GM12875 (cell line): ENCODE measurements at regions not wholly inside any gene's neighbourhood (a gene's known extent, or its start where the extent isn't known, plus 50 kb on each side); places are given as distances from the start of the nearest gene placed in this dataset.

ENCODE experiments used
- H3K4me3 ChIP-seq: one replicate; pipeline ENCODE4 v1.5.1; 2011; ENCODE audit warnings: low read depth, low read length, control low read depth
- TF ChIP-seq, protein P1 (sequence below): IDR thresholded peaks from 2 replicates; pipeline ENCODE4 v1.5.1; 2011; ENCODE audit warnings: low read depth, mild to moderate bottlenecking, control low read depth, inconsistent platforms, low read length, moderate library complexity, borderline replicate concordance; ENCODE audit not compliant: insufficient read depth

DNA sequence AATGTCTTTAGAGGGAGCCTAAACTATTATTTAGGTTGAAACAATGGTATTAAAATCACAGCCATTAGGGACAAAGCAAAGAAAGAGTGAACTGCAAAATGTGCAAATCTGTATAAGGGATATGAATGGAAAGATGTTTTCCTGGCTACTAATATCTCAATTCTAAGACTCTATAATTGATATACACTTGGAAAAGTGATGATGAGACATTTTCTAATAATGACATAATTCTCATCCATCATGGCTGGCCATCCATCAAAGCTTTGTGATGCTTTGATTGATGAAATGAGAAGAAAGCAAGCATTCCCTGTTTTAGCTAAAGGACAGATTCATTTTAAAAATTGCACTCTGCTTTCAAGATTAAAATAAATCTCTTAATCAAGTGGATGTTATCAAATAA lies 965.5 kb upstream of the IGFBP7 start:
- H3K4me3 ChIP-seq, result no peak overlapping the region
- TF ChIP-seq, protein P1, sequence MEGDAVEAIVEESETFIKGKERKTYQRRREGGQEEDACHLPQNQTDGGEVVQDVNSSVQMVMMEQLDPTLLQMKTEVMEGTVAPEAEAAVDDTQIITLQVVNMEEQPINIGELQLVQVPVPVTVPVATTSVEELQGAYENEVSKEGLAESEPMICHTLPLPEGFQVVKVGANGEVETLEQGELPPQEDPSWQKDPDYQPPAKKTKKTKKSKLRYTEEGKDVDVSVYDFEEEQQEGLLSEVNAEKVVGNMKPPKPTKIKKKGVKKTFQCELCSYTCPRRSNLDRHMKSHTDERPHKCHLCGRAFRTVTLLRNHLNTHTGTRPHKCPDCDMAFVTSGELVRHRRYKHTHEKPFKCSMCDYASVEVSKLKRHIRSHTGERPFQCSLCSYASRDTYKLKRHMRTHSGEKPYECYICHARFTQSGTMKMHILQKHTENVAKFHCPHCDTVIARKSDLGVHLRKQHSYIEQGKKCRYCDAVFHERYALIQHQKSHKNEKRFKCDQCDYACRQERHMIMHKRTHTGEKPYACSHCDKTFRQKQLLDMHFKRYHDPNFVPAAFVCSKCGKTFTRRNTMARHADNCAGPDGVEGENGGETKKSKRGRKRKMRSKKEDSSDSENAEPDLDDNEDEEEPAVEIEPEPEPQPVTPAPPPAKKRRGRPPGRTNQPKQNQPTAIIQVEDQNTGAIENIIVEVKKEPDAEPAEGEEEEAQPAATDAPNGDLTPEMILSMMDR, result no peak

DNA sequence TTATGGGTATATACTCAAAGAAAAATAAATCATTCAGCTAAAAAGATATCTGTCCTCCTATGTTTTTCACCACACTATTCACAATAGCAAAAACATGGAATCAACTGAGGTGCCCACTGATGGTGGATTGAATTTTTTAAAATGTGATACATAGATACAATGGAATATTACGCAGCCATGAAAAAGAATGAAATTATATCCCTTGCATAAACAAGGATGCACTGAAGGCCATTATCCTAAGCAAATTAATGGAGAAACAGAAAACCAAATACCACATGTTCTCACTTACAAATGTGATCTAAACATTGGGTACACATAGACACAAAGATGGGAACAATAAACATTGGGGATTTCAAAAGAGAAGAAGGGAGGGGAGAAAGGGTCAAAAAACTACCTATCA lies 964.2 kb upstream of the IGFBP7 start:
- TF ChIP-seq, protein P1, result no peak
- H3K4me3 ChIP-seq, result no peak overlapping the region

DNA sequence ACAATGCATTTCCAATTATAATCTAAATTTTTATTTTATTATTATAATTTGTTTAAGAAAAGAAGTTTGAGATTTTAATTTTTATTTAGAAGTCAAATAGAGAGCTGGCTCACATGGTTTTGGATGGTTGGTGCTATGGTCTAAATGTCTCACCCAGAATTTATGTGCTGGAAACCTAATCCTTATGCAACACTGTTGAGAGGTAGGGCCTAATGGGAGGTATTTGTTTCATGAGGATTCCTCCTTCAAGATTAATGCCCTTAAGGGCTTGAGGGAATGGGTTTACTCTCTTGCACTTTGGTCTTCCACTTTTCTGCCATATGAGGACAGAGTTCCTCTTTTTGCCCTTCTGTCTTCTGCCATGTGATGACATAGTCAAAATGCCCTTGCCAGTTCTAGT lies 960.5 kb upstream of the IGFBP7 start:
- TF ChIP-seq, protein P1, result no peak

DNA sequence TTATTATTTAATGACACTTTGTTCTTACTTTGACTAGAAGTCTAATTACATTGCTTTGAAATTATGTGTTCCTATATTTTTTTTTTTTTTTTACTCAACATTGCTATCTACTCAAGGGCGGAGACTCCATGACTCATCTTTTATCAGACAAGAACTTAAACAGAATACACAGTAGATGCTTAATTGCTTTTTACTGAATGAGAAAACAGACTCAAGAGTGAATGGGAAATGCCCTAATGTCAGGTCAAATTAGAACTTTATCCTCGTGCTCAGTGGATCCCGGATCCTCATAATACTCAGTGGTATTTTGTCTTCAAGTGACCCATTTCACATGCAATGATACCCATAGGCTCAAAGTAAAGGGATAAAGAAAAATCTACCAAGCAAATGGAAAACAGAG lies 954.5 kb upstream of the IGFBP7 start:
- TF ChIP-seq, protein P1, result no peak
- H3K4me3 ChIP-seq, result no peak overlapping the region

More for the DNA sequence above, 960.5 kb upstream of the IGFBP7 start:
- no peak overlapping the region for H3K4me3 ChIP-seq

DNA sequence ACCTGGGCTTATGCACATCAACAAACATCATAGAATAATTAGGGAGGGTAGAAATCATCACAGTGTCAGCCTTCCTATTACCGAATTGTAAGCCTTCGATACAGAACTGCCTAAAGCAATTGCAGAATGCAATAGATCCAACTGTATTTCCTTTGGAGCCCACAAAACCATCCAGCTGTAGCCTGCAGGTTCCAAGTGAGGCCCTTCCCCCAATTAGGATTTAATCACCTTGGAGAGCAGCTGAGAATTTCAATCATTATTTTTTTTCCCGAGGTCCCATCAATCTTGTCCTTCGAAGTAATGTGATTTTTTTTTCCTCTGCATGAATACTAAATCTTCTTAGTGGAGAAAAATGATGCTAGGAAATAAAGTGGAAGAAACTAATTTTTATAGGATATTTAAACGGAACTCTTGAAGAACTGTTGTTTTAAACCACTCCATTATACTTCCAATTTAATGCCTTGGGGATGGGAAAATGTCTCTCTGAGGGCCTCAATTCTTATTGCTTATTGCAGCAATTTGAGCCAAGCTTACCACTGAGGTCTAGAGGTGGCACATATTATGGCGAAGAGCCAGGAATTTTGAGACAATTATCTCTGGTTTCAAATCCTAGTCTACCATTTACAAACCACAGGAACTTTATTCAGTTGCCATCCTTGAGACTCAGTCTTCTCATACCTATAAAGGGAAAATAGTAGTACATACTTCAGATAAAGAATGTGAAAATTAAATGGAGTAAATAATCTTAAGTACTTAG lies 953.4 kb upstream of the IGFBP7 start:
- TF ChIP-seq, protein P1, result no peak

DNA sequence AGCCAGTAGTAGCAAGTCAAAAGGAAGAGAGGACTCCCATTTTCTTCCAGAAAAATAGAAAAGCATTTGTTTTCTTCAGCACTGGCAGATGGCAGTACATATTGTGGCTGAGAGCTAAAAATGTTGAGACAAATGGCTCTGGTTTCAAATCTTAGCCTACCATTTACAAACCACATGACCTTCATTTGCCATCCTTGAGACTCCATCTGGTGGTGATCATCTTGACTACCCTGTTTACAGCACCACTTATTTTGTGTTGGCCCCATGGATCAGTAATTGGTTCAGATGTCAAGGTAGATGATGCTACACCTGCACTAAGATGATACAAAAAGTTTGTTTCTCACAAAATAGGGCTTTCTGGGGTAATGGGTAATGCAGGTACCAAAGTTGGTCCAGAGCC lies 951.8 kb upstream of the IGFBP7 start:
- TF ChIP-seq, protein P1, result no peak
- no peak overlapping the region for H3K4me3 ChIP-seq

More for the DNA sequence above, 953.4 kb upstream of the IGFBP7 start:
- H3K4me3 ChIP-seq, result no peak overlapping the region

DNA sequence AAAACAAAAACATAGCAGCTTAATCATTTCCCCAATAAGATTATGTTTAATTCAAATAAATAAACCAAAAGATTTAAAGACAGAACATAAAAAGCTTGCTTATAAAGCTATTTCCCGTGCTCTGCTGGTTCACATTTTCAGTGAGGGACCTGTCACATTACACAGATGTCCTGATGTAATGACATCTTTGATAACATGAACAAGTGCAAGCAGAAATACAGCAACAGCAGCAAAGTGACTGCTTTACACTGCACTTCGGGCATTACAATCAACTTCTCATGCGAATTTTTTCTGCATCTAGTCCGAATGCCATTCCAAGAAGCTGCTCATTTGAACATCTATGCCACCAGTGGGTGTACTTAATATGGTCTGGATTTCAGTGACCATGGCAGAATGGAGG lies 940.3 kb upstream of the IGFBP7 start:
- H3K4me3 ChIP-seq, result no peak overlapping the region
- TF ChIP-seq, protein P1, result no peak
